Nephron (organoid): ENCODE measurements at regions not wholly inside any gene's neighbourhood (a gene's known extent, or its start where the extent isn't known, plus 50 kb on each side); places are given as distances from the start of the nearest gene placed in this dataset.
"Not testable (repeated sequence)": the region's sequence is repeated elsewhere in the genome, so short reads cannot be mapped to it uniquely, and the experiment has no call there.

Experiments used
- H3K27ac Mint-ChIP-seq, 3 experiments: 2 replicates each; pipeline ENCODE4 v1.8.0; 2020; ENCODE audit warnings: mixed read lengths in 3 of 3, mild to moderate bottlenecking in 2 of 3, moderate library complexity in 1 of 3
- H3K27me3 Mint-ChIP-seq: 2 replicates; pipeline ENCODE4 v1.8.0; 2021; ENCODE audit warnings: low read depth, mild to moderate bottlenecking, moderate library complexity, mixed read lengths
- H3K36me3 Mint-ChIP-seq: 2 replicates; pipeline ENCODE4 v1.8.0; 2020; ENCODE audit warnings: low read depth, mixed read lengths
- H3K4me1 Mint-ChIP-seq: 2 replicates; pipeline ENCODE4 v1.8.0; 2020; ENCODE audit warnings: mixed read lengths
- H3K4me3 Mint-ChIP-seq, 3 experiments: 2 replicates each; pipeline ENCODE4 v1.8.0; 2020; ENCODE audit warnings: mild to moderate bottlenecking in 3 of 3, mixed read lengths in 3 of 3, moderate library complexity in 2 of 3
- H3K9me3 Mint-ChIP-seq: 2 replicates; pipeline ENCODE4 v1.8.0; 2020; ENCODE audit warnings: mixed read lengths
- CTCF ChIP-seq, 3 experiments: fragments of 200-600 bp; sonication (generic); IDR thresholded peaks; one replicate each; pipeline ENCODE4 v1.5.0; 2021; ENCODE audit warnings: antibody characterized with exemption in 3 of 3; ENCODE audit not compliant: unreplicated experiment in 3 of 3

- no peak for TF ChIP-seq CTCF (IDR thresholded peaks at IDR 0.05; ENCODE audit: unreplicated experiment in 3 of 3)
- H3K27ac Mint-ChIP-seq = no peak overlapping the region
- H3K27me3 Mint-ChIP-seq = peaks cover 2% of the 10 kb centered on the region
- no peak overlapping the region for H3K4me3 Mint-ChIP-seq
- H3K9me3 Mint-ChIP-seq = no peaks in the 10 kb centered on the region
- H3K36me3 Mint-ChIP-seq = peaks cover 5% of the 10 kb centered on the region
- no peaks in the 10 kb centered on the region for H3K4me1 Mint-ChIP-seq
Measured at GRCh38 chr15:84398763-84399701, 163.5 kb downstream of the GOLGA6L4 start.

- Mint-ChIP-seq H3K27me3 (no peaks in the 10 kb centered on the region), H3K9me3 (no peaks in the 10 kb centered on the region), H3K36me3 (peaks cover 5% of the 10 kb centered on the region), H3K27ac (no peak overlapping the region), H3K4me1 (no peaks in the 10 kb centered on the region), H3K4me3 (no peak overlapping the region)
- TF ChIP-seq CTCF (IDR thresholded peaks at IDR 0.05; ENCODE audit: unreplicated experiment in 3 of 3) = no peak
Measured at GRCh38 chr15:84400017-84400740, 164.6 kb downstream of the GOLGA6L4 start.

DNA sequence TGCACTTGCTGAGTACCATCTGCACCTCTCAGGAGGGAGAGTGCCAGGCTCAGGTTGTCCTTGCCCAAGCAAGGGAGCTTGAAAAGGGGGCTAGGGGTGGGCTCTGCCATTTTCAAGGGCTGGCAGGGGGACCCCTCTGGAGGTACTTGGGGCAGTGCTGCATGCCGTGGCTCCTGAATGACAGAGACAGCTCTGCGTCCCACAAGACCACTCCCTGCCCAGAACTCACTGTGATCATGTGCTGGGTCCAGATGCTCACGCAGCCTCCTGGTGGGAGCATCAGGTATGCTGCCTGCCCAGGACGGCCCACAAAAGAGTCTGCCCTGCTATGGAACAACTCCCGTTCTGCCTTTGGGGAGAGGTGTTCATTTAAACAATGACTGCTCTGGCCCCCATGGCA is 165.2 kb downstream of the GOLGA6L4 start:
- Mint-ChIP-seq H3K36me3 (peaks cover 5% of the 10 kb centered on the region), H3K4me3 (no peak overlapping the region), H3K27ac (no peak overlapping the region), H3K27me3 (no peaks in the 10 kb centered on the region), H3K4me1 (no peaks in the 10 kb centered on the region), H3K9me3 (no peaks in the 10 kb centered on the region)
- no peak for TF ChIP-seq CTCF (IDR thresholded peaks at IDR 0.05; ENCODE audit: unreplicated experiment in 3 of 3)

DNA sequence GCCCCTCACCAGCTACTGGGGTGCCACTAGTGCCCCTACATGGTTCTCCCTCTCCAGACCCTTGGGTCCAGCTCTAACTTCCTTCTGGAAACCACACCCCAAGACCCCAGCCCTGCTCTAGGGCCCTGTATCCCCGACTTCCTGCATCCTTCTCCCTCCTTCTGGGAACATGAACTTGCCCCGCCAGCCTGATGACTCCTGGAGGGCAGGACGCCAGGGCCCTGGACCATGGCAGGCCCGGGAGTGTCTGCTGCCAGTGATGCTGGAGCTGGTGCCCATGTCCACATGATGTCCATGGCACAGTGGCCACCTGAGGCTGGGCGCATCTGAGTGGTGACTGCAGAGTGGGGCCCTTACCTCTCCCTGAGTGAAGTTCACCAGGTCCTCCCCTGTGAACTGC is 165.9 kb downstream of the GOLGA6L4 start:
- not testable (repeated sequence) for H3K27me3 Mint-ChIP-seq, H3K27ac Mint-ChIP-seq, H3K4me1 Mint-ChIP-seq, H3K9me3 Mint-ChIP-seq, H3K4me3 Mint-ChIP-seq, H3K36me3 Mint-ChIP-seq

DNA sequence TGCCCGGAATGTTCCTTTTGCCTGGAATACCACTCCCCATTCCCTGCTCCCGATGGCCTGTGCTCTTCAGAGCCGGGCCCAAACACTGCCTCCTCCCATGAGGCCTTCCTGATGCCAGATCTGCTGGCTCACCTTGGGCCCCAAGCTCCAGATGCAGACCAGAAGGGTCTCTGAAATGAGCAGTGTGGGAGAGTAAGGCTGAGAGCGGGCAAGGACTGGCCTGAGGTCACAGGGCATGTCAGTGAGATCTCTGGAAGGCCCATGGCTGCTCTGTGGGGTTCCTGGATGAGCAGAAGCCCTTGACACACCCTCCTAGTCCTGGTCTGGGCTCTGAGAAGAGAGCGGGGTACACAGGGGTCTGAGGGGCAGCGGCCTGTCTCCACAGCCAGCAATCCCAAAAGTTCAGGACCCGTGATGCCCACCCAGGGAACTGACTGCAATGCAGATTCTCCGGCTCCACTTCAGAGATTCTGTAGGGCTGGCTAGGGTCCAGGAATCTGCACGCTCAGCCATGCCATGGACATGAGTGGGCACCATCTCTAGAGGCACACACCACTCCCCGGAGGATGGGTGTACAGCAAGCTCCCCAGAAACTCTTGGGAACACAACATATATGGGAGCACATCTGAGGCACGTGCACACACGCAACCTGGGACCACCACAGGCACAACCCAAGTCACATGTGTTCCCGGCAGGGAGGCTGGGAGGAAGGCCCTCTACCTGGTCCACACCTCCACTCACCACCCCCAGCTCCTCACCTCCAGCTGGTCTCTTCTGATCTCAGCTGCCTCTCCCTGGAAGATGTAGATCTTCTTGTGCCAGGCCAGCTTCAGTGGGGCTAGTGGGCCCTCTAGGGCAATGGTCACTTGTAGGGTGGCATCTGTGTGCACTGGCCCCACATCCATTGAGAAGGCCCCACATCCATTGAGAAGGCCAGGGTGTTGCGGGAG is 166.6 kb downstream of the GOLGA6L4 start:
- H3K27ac Mint-ChIP-seq, H3K4me1 Mint-ChIP-seq, H3K9me3 Mint-ChIP-seq, H3K4me3 Mint-ChIP-seq, H3K36me3 Mint-ChIP-seq, H3K27me3 Mint-ChIP-seq: not testable (repeated sequence)

- no peaks in the 10 kb centered on the region for H3K27me3 Mint-ChIP-seq
- H3K9me3 Mint-ChIP-seq = no peaks in the 10 kb centered on the region
- TF ChIP-seq CTCF (IDR thresholded peaks at IDR 0.05; ENCODE audit: unreplicated experiment in 3 of 3) = no peak
- no peaks in the 10 kb centered on the region for H3K4me1 Mint-ChIP-seq
- no peak overlapping the region for H3K4me3 Mint-ChIP-seq
- no peak overlapping the region for H3K27ac Mint-ChIP-seq
- H3K36me3 Mint-ChIP-seq = peaks cover 5% of the 10 kb centered on the region
Measured at GRCh38 chr15:84402856-84403608, 167.5 kb downstream of the GOLGA6L4 start.

DNA sequence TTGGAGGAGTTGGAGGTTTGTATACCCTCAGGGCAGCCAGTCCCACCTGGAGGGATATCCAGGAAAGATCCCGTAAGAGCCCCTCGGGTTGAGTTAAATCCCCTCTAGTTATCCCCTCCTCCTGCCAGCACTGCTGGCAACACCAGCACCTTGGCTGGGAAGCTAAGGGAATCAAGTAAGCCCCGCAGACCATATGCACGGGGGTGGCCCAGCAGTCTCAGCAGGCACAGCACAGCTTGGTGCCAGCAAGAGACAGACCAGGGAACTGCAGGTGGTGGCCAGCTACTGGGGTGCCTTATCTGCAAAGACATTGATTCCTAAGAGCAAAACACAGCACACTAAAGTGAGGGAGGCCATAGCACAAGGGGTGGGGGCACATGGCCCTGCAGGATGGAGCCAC is 173.8 kb downstream of the GOLGA6L4 start:
- H3K27ac Mint-ChIP-seq, H3K27me3 Mint-ChIP-seq, H3K4me1 Mint-ChIP-seq, H3K36me3 Mint-ChIP-seq, H3K4me3 Mint-ChIP-seq, H3K9me3 Mint-ChIP-seq: not testable (repeated sequence)

- H3K27me3 Mint-ChIP-seq, H3K36me3 Mint-ChIP-seq, H3K4me3 Mint-ChIP-seq, H3K9me3 Mint-ChIP-seq, H3K4me1 Mint-ChIP-seq, H3K27ac Mint-ChIP-seq: not testable (repeated sequence)
Measured at GRCh38 chr15:84421513-84422181, 179.2 kb upstream of the ZSCAN2 start.

GRCh38 chr15:84425327-84425726 is 175.5 kb upstream of the ZSCAN2 start:
- H3K36me3 Mint-ChIP-seq, H3K9me3 Mint-ChIP-seq, H3K4me3 Mint-ChIP-seq, H3K4me1 Mint-ChIP-seq, H3K27ac Mint-ChIP-seq, H3K27me3 Mint-ChIP-seq: not testable (repeated sequence)
